Epithelial cell of proximal tubule (primary cell): ENCODE measurements at regions not wholly inside any gene's neighbourhood (a gene's known extent, or its start where the extent isn't known, plus 50 kb on each side); places are given as distances from the start of the nearest gene placed in this dataset.
"Not testable (repeated sequence)": the region's sequence is repeated elsewhere in the genome, so short reads cannot be mapped to it uniquely, and the experiment has no call there.

Experiments
- DNase-seq: peaks from one replicate; pipeline ENCODE4 v3.0.0-alpha.2; 2011; ENCODE audit warnings: low read depth
- H3K4me3 ChIP-seq: 2 replicates; pipeline ENCODE4 v1.5.1; 2011; ENCODE audit warnings: low read depth, mild to moderate bottlenecking, low read length
- CTCF ChIP-seq: conservative IDR thresholded peaks from 2 replicates; pipeline ENCODE4 v1.5.1; 2012; ENCODE audit warnings: low read depth, mild to moderate bottlenecking, low read length

GRCh38 chr6:144401736-144402733, 116.9 kb downstream of the UTRN start:
- no peak overlapping the region for H3K4me3 ChIP-seq
- TF ChIP-seq CTCF: no peak
- no peak for DNase-seq

GRCh38 chr6:144402750-144403149, 117.6 kb downstream of the UTRN start:
- DNase-seq: no peak
- H3K4me3 ChIP-seq: no peak overlapping the region

GRCh38 chr6:144405163-144405562, 120.0 kb downstream of the UTRN start:
- H3K4me3 ChIP-seq: no peak overlapping the region
- no peak for TF ChIP-seq CTCF
- no peak for DNase-seq

More at GRCh38 chr6:144402750-144403149, 117.6 kb downstream of the UTRN start:
- TF ChIP-seq CTCF: no peak

- DNase-seq: no peak
- H3K4me3 ChIP-seq: no peak overlapping the region
- TF ChIP-seq CTCF: no peak
Measured at GRCh38 chr6:144406796-144407195, 121.7 kb downstream of the UTRN start.

- H3K4me3 ChIP-seq: no peak overlapping the region
- TF ChIP-seq CTCF: no peak
- DNase-seq: no peak
Measured at GRCh38 chr6:144408161-144408560, 123.0 kb downstream of the UTRN start.

- no peak for DNase-seq
- TF ChIP-seq CTCF: no peak
- H3K4me3 ChIP-seq: no peak overlapping the region
Measured at GRCh38 chr6:144410059-144410458, 124.9 kb downstream of the UTRN start.

- not testable (repeated sequence) for H3K4me3 ChIP-seq, DNase-seq
Measured at GRCh38 chr6:144410574-144410973, 125.4 kb downstream of the UTRN start.
